A673 (cell line): ENCODE measurements at regions not wholly inside any gene's neighbourhood (a gene's known extent, or its start where the extent isn't known, plus 50 kb on each side); places are given as distances from the start of the nearest gene placed in this dataset.

Source experiments
- BruUV-seq: library from RNA; stranded (reverse); fragments of 400-500 nt; replicated peaks from 2 replicates; lab custom pipeline; 2021; lab: Mats Ljungman, UMichigan
- CTCF ChIA-PET: fragments of 300-600 bp; sonication (Branson Sonifier 250); formaldehyde crosslinking; loops from one replicate; lab custom pipeline; 2022; ENCODE audit warnings: antibody characterized with exemption; lab: Charles Lee
- POLR2A ChIA-PET: fragments of 300-600 bp; sonication (Branson Sonifier 250); formaldehyde crosslinking; loops from one replicate; lab custom pipeline; 2022; ENCODE audit warnings: antibody characterized with exemption; ENCODE audit not compliant: low non-redundant PET; lab: Charles Lee
- DNase-seq: peaks from one replicate; pipeline ENCODE4 v3.0.0-alpha.2; 2015; ENCODE audit warnings: low spot score
- H3K27ac ChIP-seq: fragments of 200-600 bp; sonication (generic); 2 replicates; pipeline ENCODE4 v1.5.1; 2016; ENCODE audit warnings: mixed run types, low read depth, mild to moderate bottlenecking, mixed read lengths, antibody characterized with exemption, low read length; ENCODE audit not compliant: poor library complexity, severe bottlenecking
- H3K27me3 ChIP-seq: fragments of 200-600 bp; sonication (generic); replicated peaks from 2 replicates; pipeline ENCODE4 v1.6.1; 2017; ENCODE audit warnings: mixed run types, low read depth, mild to moderate bottlenecking, mixed read lengths, antibody characterized with exemption, low read length; ENCODE audit not compliant: insufficient read depth, poor library complexity
- H3K36me3 ChIP-seq: fragments of 200-600 bp; sonication (generic); 2 replicates; pipeline ENCODE4 v1.6.1; 2016; ENCODE audit warnings: mixed run types, mild to moderate bottlenecking, mixed read lengths, antibody characterized with exemption, low read length; ENCODE audit not compliant: insufficient read depth, poor library complexity, severe bottlenecking
- H3K4me1 ChIP-seq: fragments of 200-600 bp; sonication (generic); 2 replicates; pipeline ENCODE4 v1.6.1; 2017; ENCODE audit warnings: mixed run types, mild to moderate bottlenecking, mixed read lengths, antibody characterized with exemption, low read length; ENCODE audit not compliant: insufficient read depth, poor library complexity, severe bottlenecking
- H3K4me3 ChIP-seq: fragments of 200-600 bp; sonication (generic); 2 replicates; pipeline ENCODE4 v1.5.1; 2016; ENCODE audit warnings: low read depth, mixed run types, mild to moderate bottlenecking, mixed read lengths, low read length; ENCODE audit not compliant: poor library complexity, severe bottlenecking
- H3K9me3 ChIP-seq: fragments of 200-600 bp; sonication (generic); 2 replicates; pipeline ENCODE4 v1.6.1; 2016; ENCODE audit warnings: mixed run types, low read depth, mild to moderate bottlenecking, mixed read lengths, antibody characterized with exemption, low read length; ENCODE audit not compliant: poor library complexity, severe bottlenecking
- CTCF ChIP-seq: fragments of 300-800, 200-600 bp; sonication (generic); conservative IDR thresholded peaks from 2 replicates; pipeline ENCODE4 v1.5.1; 2017; ENCODE audit warnings: low read depth, mild to moderate bottlenecking, antibody characterized with exemption, low read length, moderate library complexity, mixed read lengths
- EZH2 ChIP-seq: fragments of 200-600 bp; sonication (generic); IDR thresholded peaks from 2 replicates; pipeline ENCODE4 v1.6.1; 2017; ENCODE audit warnings: borderline replicate concordance, low read depth, mild to moderate bottlenecking, mixed read lengths, antibody characterized with exemption, low read length; ENCODE audit not compliant: poor library complexity, severe bottlenecking
- intact Hi-C: fragments of 100-400 bp; cut with micrococcal nuclease; formaldehyde crosslinking; loops from one replicate; pipeline ENCODE4 v1.10.0; 2022; ENCODE audit not compliant: unreplicated experiment

DNA sequence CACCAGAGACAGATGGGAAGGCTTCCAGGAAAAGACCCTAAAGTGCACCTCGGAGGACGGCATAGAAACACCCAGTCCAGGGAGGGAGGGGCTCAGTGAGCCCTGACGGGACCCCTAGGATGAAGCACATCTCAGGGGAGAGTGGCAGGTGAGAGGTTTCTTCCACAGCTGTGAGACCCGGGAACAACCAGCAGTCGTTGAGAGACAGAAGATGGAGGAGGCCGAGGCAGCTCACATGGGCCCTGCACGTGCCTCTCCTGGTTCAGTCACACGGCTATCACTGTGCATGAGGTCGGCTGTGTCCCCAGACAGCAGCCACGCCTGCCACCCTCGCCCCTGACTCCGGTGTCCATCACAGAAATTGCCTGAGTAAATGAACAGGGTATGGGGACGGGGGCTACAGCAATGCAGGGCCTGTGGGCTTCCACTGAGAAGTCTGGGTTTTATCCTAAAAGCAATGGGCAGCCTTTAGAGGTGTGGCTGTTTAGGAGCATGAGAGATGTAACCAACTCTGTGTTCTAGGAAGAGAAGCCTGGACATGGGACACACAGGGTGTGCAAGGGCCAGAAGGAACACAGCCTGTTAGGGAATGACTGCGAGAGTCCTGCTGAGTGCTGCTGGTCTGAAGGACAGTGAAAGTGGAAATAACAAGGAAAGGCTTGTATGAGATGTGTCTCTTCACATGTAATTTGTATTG lies 102.0 kb downstream of the TMEM18 start:
- H3K4me1 ChIP-seq, result no peaks in the 10 kb centered on the region
- DNase-seq, result no peak
- BruUV-seq, result no TSS peak
- intact Hi-C loops, result no loop called here
- TF ChIP-seq EZH2 (no peak), CTCF (no peak)
- CTCF ChIA-PET, result no interaction called here
- POLR2A ChIA-PET, result no interaction called here
- H3K27me3 ChIP-seq, result no peaks in the 10 kb centered on the region
- no peak overlapping the region for H3K27ac ChIP-seq
- H3K36me3 ChIP-seq, result no peaks in the 10 kb centered on the region
- no peaks in the 10 kb centered on the region for H3K9me3 ChIP-seq
- no peak overlapping the region for H3K4me3 ChIP-seq

DNA sequence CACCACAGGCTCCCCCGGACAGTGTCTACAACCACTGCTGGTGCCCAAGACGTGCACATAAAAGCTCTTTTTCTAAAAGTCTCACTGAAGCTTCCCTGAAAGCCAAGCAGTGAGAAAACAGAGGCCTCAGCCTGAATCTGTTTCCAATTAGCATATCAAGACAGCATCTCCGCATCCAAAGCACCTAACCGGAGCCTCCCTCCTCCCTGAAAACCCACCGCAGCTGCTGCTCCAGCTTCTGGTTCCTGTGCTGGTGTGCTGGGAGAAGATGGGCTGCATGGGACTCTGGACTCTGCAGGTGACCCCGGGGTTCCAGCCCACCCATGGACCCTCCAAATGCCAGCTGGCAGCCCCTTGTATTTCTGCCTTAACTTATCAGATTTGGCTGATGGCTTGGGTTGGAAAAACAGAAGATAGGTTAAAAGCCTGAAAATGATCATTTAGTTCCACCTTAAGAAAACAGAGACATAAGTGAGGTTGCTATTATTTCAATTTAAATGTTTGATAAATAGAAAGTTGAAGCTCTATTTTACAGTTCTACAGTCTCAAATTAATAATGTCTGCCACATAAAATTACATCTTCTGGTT lies 103.3 kb downstream of the TMEM18 start:
- DNase-seq, result no peak
- Histone ChIP-seq H3K36me3 (no peaks in the 10 kb centered on the region), H3K4me3 (no peak overlapping the region), H3K27me3 (peaks cover 11% of the 10 kb centered on the region), H3K4me1 (no peaks in the 10 kb centered on the region), H3K9me3 (no peaks in the 10 kb centered on the region), H3K27ac (no peak overlapping the region)
- CTCF ChIA-PET, result no interaction called here
- intact Hi-C loops, result no loop called here
- no TSS peak for BruUV-seq
- no peak for TF ChIP-seq CTCF
- no peak for TF ChIP-seq EZH2
- POLR2A ChIA-PET, result no interaction called here

GRCh38 chr2:573025-573424 lies 104.2 kb downstream of the TMEM18 start:
- DNase-seq, result no peak
- Histone ChIP-seq H3K4me3 (no peak overlapping the region), H3K9me3 (no peaks in the 10 kb centered on the region), H3K36me3 (no peaks in the 10 kb centered on the region), H3K27me3 (peaks cover 20% of the 10 kb centered on the region), H3K4me1 (no peaks in the 10 kb centered on the region), H3K27ac (no peak overlapping the region)
- no peak for TF ChIP-seq CTCF
- TF ChIP-seq EZH2, result no peak
- BruUV-seq, result no TSS peak
- intact Hi-C loops, result no loop called here
- ChIA-PET CTCF (no interaction called here), POLR2A (no interaction called here)
